ENCODE measurements at regions not wholly inside any gene's neighbourhood (a gene's known extent, or its start where the extent isn't known, plus 50 kb on each side); places are given as distances from the start of the nearest gene placed in this dataset.

GRCh38 chr5:24909210-24909609 lies 264.4 kb upstream of the CDH10 start:
- no peak for TF ChIP-seq CTCF (IDR thresholded peaks at IDR 0.05; ENCODE audit: extremely low read depth, missing control alignments)
- no peak for DNase-seq (ENCODE audit: low spot score)

GRCh38 chr5:24906689-24907088 lies 261.9 kb upstream of the CDH10 start:
- no peak for DNase-seq (ENCODE audit: low spot score)
- TF ChIP-seq CTCF (IDR thresholded peaks at IDR 0.05; ENCODE audit: extremely low read depth, missing control alignments), result no peak

GRCh38 chr5:24904981-24905517 lies 260.3 kb upstream of the CDH10 start:
- DNase-seq (ENCODE audit: low spot score), result no peak
- TF ChIP-seq CTCF (IDR thresholded peaks at IDR 0.05; ENCODE audit: extremely low read depth, missing control alignments), result no peak

DNA sequence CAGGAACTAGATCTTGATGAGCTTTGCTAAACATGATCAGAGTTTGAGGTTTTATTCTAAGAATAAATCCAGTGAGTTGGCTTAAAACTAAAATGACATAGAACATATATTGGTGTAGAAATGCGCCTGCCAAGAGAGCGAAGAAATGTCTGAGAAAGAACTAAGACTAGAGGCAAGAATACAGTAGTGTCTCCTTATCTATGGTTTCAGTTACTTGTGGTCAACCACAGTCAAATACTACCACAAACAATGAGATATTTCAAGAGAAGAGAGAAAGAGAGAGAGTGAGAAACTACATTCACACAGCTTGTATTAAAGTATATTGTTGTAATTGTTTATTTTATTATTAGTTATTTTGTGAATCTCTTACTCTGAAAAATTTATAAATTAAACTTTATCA lies 254.4 kb upstream of the CDH10 start:
- TF ChIP-seq CTCF (IDR thresholded peaks at IDR 0.05; ENCODE audit: extremely low read depth, missing control alignments), result no peak
- no peak for DNase-seq (ENCODE audit: low spot score)

DNA sequence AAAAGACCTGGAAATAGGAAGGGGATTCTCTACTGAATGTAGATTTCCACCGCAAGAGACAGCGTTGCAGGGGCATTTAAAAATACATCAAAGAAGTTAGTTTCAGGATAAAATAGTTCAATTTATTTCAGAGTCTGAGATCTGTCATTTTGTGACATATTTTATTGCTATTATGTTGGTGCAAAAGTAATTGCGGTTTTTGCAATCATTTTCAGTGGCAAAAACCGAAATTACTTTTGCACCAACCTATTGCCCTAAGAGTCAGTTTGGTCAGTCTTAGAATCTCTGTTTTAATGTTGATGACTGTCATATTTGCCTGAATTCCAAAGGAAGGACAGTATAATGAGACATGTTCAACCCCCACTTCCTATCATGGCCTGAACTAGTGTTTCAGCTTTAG lies 219.5 kb upstream of the CDH10 start:
- no peak for TF ChIP-seq CTCF (IDR thresholded peaks at IDR 0.05; ENCODE audit: extremely low read depth, missing control alignments)
- no peak for DNase-seq (ENCODE audit: low spot score)

GRCh38 chr5:24862117-24862516 lies 217.3 kb upstream of the CDH10 start:
- DNase-seq (ENCODE audit: low spot score), result no peak
- TF ChIP-seq CTCF (IDR thresholded peaks at IDR 0.05; ENCODE audit: extremely low read depth, missing control alignments), result no peak

DNA sequence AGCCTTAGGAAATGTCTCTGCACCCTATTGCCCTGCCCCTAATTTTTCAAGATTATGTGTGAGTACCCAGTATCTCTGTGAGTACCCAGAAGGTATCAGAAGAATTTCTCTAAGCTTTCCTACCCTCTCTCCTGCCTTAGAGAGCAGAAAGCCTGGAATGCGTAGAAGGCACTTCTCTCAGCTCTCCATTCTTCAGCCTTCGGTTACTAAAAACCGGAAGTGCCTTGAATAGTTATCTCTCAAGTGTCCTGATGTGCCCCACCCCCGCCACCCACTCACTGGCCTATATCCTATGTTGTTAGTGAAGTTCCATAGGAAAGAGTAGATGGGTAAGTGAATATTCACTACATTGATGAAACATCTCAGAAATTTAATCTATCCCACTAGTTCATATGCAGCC lies 210.7 kb upstream of the CDH10 start:
- DNase-seq (ENCODE audit: low spot score), result no peak
- no peak for TF ChIP-seq CTCF (IDR thresholded peaks at IDR 0.05; ENCODE audit: extremely low read depth, missing control alignments)

All from GM20000 (cell line).